Gastrocnemius medialis (tissue), 4 donors: ENCODE measurements at regions not wholly inside any gene's neighbourhood (a gene's known extent, or its start where the extent isn't known, plus 50 kb on each side); places are given as distances from the start of the nearest gene placed in this dataset.

ENCODE experiments used
- ATAC-seq, 2 donors: fragments of 150-250 bp; one replicate each; pipeline ENCODE4 v1.9.1; 2016
- DNase-seq, 2 donors: peaks; one replicate each; pipeline ENCODE4 v3.0.0-alpha.2; 2019
- H3K27ac ChIP-seq, 4 donors: fragments of 200-600 bp; sonication (generic); 1 replicate in 1 of 4; 2 replicates in 3 of 4; pipeline ENCODE4 v1.5.1; 2016 to 2018; ENCODE audit warnings: mild to moderate bottlenecking in 2 of 4, moderate library complexity in 1 of 4
- H3K27me3 ChIP-seq, 3 donors: fragments of 200-600 bp; sonication (generic) in 2 of 3; 1 replicate in 1 of 3; 2 replicates in 2 of 3; pipeline versions ENCODE4 v1.5.1 to v1.6.0; 2016 to 2019; ENCODE audit warnings: mild to moderate bottlenecking in 1 of 3, moderate library complexity in 1 of 3
- H3K36me3 ChIP-seq, 2 donors: fragments of 200-600 bp; sonication (generic) in 1 of 2; one replicate each; pipeline ENCODE4 v1.5.1; 2017 to 2018
- H3K4me1 ChIP-seq, 2 donors: fragments of 200-600 bp; sonication (generic) in 1 of 2; one replicate each; pipeline ENCODE4 v1.5.1; 2016 to 2017; ENCODE audit warnings: mild to moderate bottlenecking in 2 of 2
- H3K4me3 ChIP-seq, 4 donors: fragments of 200-600 bp; sonication (generic) in 3 of 4; 1 replicate in 1 of 4; 2 replicates in 3 of 4; pipeline ENCODE4 v1.5.1; 2016 to 2019; ENCODE audit warnings: mild to moderate bottlenecking in 2 of 4
- H3K9me3 ChIP-seq, 3 donors: fragments of 200-600 bp; sonication (generic) in 2 of 3; 1 replicate in 1 of 3; 2 replicates in 2 of 3; pipeline ENCODE4 v1.5.1; 2016 to 2019
- CTCF ChIP-seq, 5 experiments: fragments of 450-650 bp in 3 of 5; fragments of 200-600 bp in 2 of 5; sonication (generic) in 2 of 5; IDR thresholded peaks in 4 of 5; conservative IDR thresholded peaks in 1 of 5; 1 replicate in 4 of 5; 2 replicates in 1 of 5; pipeline ENCODE4 v1.5.1; 2016 to 2019; ENCODE audit warnings: antibody characterized with exemption in 5 of 5, mild to moderate bottlenecking in 3 of 5, moderate library complexity in 3 of 5
- POLR2A ChIP-seq, 2 donors: fragments of 450-650 bp; IDR thresholded peaks; one replicate each; pipeline ENCODE4 v1.6.1; 2017; ENCODE audit warnings: antibody characterized with exemption in 2 of 2, mild to moderate bottlenecking in 2 of 2, moderate library complexity in 2 of 2
- in situ Hi-C, 4 donors: fragments of 200-750 bp; cut with MboI; loops; one replicate each; pipeline versions ENCODE4 v1.15.0 to v1.8.0; 2017; ENCODE audit warnings: low sequenced_read_pairs in 4 of 4
- intact Hi-C: fragments of 100-400 bp; cut with DNase I; formaldehyde crosslinking; loops from one replicate; pipeline ENCODE4 v1.15.1; 2023; ENCODE audit warnings: low total_unique reads

- no peak overlapping the region for H3K4me3 ChIP-seq
- ATAC-seq = no peak
- TF ChIP-seq CTCF (IDR thresholded peaks at IDR 0.05 in 4 of 5, conservative IDR thresholded peaks at IDR 0.05 in 1 of 5) (no peak), POLR2A (IDR thresholded peaks at IDR 0.05) (no peak)
Measured at GRCh38 chr14:27015065-27015464, 417.2 kb upstream of the NOVA1 start.

GRCh38 chr14:27025648-27026047 lies 427.8 kb upstream of the NOVA1 start:
- DNase-seq (no peak), ATAC-seq (no peak)
- no peak overlapping the region for H3K27ac ChIP-seq
- no peak for TF ChIP-seq CTCF (IDR thresholded peaks at IDR 0.05 in 4 of 5, conservative IDR thresholded peaks at IDR 0.05 in 1 of 5)
- no peak for TF ChIP-seq POLR2A (IDR thresholded peaks at IDR 0.05)
- no peak overlapping the region for H3K4me3 ChIP-seq
- in situ Hi-C loops (no loop called here), intact Hi-C loops (no loop called here)
- H3K36me3 ChIP-seq = no peaks in the 10 kb centered on the region
- H3K27me3 ChIP-seq = no peaks in the 10 kb centered on the region
- H3K9me3 ChIP-seq = no peaks in the 10 kb centered on the region
- no peaks in the 10 kb centered on the region for H3K4me1 ChIP-seq

More at GRCh38 chr14:27015065-27015464, 417.2 kb upstream of the NOVA1 start:
- Histone ChIP-seq H3K4me1 (no peaks in the 10 kb centered on the region), H3K27me3 (no peaks in the 10 kb centered on the region), H3K27ac (no peak overlapping the region), H3K9me3 (no peaks in the 10 kb centered on the region), H3K36me3 (no peaks in the 10 kb centered on the region)
- in situ Hi-C loops (no loop called here), intact Hi-C loops (no loop called here)
- DNase-seq = no peak

GRCh38 chr14:27026097-27026496 lies 428.3 kb upstream of the NOVA1 start:
- no peaks in the 10 kb centered on the region for H3K9me3 ChIP-seq
- no peak overlapping the region for H3K27ac ChIP-seq
- intact Hi-C loops = no loop called here
- no peak for ATAC-seq
- in situ Hi-C loops = no loop called here
- no peaks in the 10 kb centered on the region for H3K36me3 ChIP-seq
- no peaks in the 10 kb centered on the region for H3K4me1 ChIP-seq
- no peak overlapping the region for H3K4me3 ChIP-seq
- no peaks in the 10 kb centered on the region for H3K27me3 ChIP-seq
- DNase-seq = no peak
- TF ChIP-seq POLR2A (IDR thresholded peaks at IDR 0.05) = no peak

DNA sequence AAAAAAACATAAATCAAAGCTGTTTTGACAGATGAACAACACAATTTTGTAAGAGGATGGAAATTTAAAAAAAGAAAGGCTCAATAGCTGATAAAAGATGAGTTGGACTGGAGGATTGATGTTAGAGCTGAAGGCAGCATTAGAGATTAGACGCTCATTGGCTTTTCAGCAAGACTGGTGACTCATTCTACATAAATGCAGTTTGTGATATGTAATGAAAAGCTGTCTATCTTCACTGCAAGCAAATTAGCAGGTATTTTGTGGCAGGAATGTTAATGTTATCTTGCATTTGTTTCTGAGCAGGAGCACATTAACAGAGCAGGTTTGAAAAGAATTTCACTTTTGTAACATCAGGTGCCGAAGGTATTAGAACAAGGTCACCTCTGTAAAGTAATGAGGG lies 442.7 kb upstream of the NOVA1 start:
- no peak for TF ChIP-seq POLR2A (IDR thresholded peaks at IDR 0.05)
- no peak for TF ChIP-seq CTCF (IDR thresholded peaks at IDR 0.05 in 4 of 5, conservative IDR thresholded peaks at IDR 0.05 in 1 of 5)
- no peaks in the 10 kb centered on the region for H3K27me3 ChIP-seq
- no peak overlapping the region for H3K27ac ChIP-seq
- H3K4me1 ChIP-seq = peaks cover 0 to 1% of the 10 kb centered on the region in 2 donors
- ATAC-seq = no peak
- H3K9me3 ChIP-seq = no peaks in the 10 kb centered on the region
- no peak for DNase-seq
- H3K36me3 ChIP-seq = no peaks in the 10 kb centered on the region
- intact Hi-C loops (no loop called here), in situ Hi-C loops (no loop called here)
- no peak overlapping the region for H3K4me3 ChIP-seq

DNA sequence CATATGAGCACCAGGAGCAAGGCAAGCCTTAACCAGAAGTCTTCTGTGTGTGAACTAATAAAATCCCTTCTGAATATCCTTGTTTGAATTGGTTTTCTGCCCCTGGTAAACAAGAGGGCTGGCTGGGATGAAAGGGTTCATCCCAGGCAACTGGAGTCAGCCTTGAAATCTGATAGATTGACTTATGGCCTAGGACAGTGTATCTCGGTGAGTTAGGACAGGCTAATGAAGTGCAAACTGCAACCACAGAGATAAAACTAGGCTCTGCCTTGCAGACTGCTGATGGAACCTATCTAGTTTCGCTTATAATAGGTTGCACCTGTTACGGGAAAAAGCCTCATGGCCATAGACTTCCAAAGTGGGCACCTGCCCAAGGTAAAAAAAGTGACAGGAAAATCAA lies 451.9 kb upstream of the NOVA1 start:
- Histone ChIP-seq H3K9me3 (no peaks in the 10 kb centered on the region), H3K27me3 (no peaks in the 10 kb centered on the region), H3K36me3 (no peaks in the 10 kb centered on the region), H3K4me1 (no peaks in the 10 kb centered on the region), H3K4me3 (no peak overlapping the region), H3K27ac (no peak overlapping the region)
- DNase-seq (no peak), ATAC-seq (no peak)
- intact Hi-C loops (no loop called here), in situ Hi-C loops (no loop called here)
- TF ChIP-seq CTCF (IDR thresholded peaks at IDR 0.05 in 4 of 5, conservative IDR thresholded peaks at IDR 0.05 in 1 of 5) (no peak), POLR2A (IDR thresholded peaks at IDR 0.05) (no peak)
